ENCODE measurements at regions not wholly inside any gene's neighbourhood (a gene's known extent, or its start where the extent isn't known, plus 50 kb on each side); places are given as distances from the start of the nearest gene placed in this dataset.

DNA sequence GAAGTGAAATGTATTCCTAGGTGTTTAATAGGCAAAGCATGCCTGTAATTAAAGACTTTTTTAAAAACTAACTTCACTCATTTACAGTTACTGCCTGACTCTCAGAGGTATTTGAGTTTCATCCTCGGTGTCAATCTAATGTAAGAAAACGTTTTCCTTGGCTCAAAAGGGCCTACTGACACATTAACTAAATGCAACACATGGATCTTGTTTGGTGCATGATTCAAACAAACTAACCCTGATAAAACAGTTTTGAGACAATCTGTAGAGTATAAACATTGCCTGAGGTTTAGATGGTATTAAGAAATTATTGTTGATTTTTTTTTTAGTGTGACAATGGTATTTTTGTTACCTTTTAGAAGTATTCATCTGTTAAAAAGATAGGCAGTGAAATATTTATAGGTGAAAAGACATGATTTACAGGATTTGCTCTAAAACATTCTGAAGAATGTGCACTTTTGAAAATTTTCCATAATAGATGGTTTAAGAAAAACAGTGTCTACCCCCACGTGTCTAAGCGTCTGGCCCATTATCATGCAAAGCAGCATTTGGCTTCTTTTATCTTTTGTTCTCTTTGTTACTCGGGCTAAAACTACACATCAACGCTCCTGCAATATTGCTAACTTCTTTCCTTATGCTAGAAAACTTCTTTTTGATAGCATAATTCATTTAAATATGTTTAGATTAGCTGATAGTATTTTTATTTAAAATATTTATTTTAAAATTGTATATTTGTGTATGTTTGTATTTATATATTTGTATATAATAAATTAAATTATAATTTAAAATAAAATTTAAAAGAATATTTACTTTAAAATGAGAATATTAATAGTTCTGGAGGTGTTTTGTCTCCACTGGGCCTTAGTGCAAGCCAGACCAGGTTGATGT lies 160.2 kb upstream of the NDUFV2 start:
- peaks cover 37% of the 10 kb centered on the region for H3K4me1 ChIP-seq (ENCODE audit: insufficient read depth, low read length)

DNA sequence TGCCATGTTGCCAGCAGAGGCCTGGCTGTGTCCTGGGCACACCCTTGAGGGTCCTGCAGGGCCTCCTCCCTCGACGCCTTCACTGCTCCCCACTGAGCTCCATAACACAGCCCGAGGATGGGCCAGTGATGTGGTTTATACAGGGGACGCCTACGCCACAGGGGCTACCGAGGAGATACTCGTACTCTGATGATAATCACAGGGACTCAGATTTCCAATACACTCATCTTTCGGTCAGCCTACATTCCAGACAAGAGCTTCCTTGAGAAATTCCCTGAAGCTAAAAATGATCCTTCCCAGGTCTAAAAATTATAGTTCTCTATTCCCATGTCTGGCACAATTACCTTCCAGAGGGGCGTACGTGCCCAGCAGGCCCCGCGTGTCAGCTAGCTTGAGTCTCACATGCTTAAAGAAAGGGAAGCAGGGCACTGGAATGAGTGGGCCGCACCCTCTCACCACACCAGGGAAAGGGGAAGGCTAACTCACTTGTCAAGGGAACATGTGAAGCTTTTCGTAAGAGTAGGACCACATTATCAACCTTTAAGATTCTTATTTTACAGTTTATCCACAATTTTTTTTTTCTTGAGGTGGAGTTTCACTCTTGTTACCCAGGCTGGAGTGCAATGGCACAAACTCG lies 159.5 kb upstream of the NDUFV2 start:
- H3K27me3 ChIP-seq (ENCODE audit: low read length): no peaks in the 10 kb centered on the region
- no peaks in the 10 kb centered on the region; the same call in 1 of the 2 replicates for H3K36me3 ChIP-seq (ENCODE audit: low read depth, low read length)
- BruUV-seq (replicated peaks): no TSS peak
- DNase-seq (no peak), ATAC-seq (no peak)
- H3K4me2 ChIP-seq (ENCODE audit: low read length): no peak overlapping the region
- TF ChIP-seq EZH2 (IDR thresholded peaks at IDR 0.05; ENCODE audit: low read length, unreplicated experiment) (no peak), CTCF (conservative IDR thresholded peaks at IDR 0.05; ENCODE audit: low read depth, low read length) (no peak), EZH2phosphoT487 (IDR thresholded peaks at IDR 0.05; ENCODE audit: borderline replicate concordance, low read length) (no peak)
- intact Hi-C loops (cut with micrococcal nuclease): no loop called here
- no peaks in the 10 kb centered on the region for H3K79me2 ChIP-seq (ENCODE audit: low read length)
- no peak overlapping the region for H2AFZ ChIP-seq (ENCODE audit: low read length)
- H3K9me3 ChIP-seq (ENCODE audit: low read length): peaks cover 5% of the 10 kb centered on the region; the same call in 1 of the 2 replicates
- no peak overlapping the region for H3K4me3 ChIP-seq (ENCODE audit: low read length)
- peaks cover 12% of the 10 kb centered on the region for H3F3A ChIP-seq (ENCODE audit: low read length, unreplicated experiment)
- H3K9me2 ChIP-seq (replicated peaks; ENCODE audit: low read length): no peaks in the 10 kb centered on the region
- ChIA-PET POLR2A (ENCODE audit: unreplicated experiment) (no interaction called here), CTCF (interaction anchor here (0.6 to 0.7 kb wide), 2 partner anchors 163 to 213 kb away, joined by 3 read pairs; no protein-coding TSS in a partner anchor)
- H4K20me1 ChIP-seq (ENCODE audit: low read length): no peaks in the 10 kb centered on the region
- H3K4me1 ChIP-seq (ENCODE audit: insufficient read depth, low read length): peaks cover 37% of the 10 kb centered on the region
- H3K9ac ChIP-seq (ENCODE audit: low read length): no peak overlapping the region
- H3K27ac ChIP-seq (ENCODE audit: low read length): no peak overlapping the region; the same call in 1 of the 2 replicates

More for the DNA sequence above, 160.2 kb upstream of the NDUFV2 start:
- TF ChIP-seq EZH2 (IDR thresholded peaks at IDR 0.05; ENCODE audit: low read length, unreplicated experiment) (no peak), EZH2phosphoT487 (IDR thresholded peaks at IDR 0.05; ENCODE audit: borderline replicate concordance, low read length) (no peak), CTCF (conservative IDR thresholded peaks at IDR 0.05; ENCODE audit: low read depth, low read length) (no peak)
- ChIA-PET POLR2A (ENCODE audit: unreplicated experiment) (no interaction called here), CTCF (no interaction called here)
- H3K27ac ChIP-seq (ENCODE audit: low read length): no peak overlapping the region
- no peak for ATAC-seq
- H3F3A ChIP-seq (ENCODE audit: low read length, unreplicated experiment): peaks cover 12% of the 10 kb centered on the region
- no peak overlapping the region for H3K9ac ChIP-seq (ENCODE audit: low read length)
- BruUV-seq (replicated peaks): no TSS peak
- no peaks in the 10 kb centered on the region for H3K9me2 ChIP-seq (replicated peaks; ENCODE audit: low read length)
- no peaks in the 10 kb centered on the region for H3K79me2 ChIP-seq (ENCODE audit: low read length)
- no peak overlapping the region for H3K4me2 ChIP-seq (ENCODE audit: low read length)
- peaks cover 5% of the 10 kb centered on the region; the same call in 1 of the 2 replicates for H3K9me3 ChIP-seq (ENCODE audit: low read length)
- intact Hi-C loops (cut with micrococcal nuclease): no loop called here
- no peak overlapping the region for H2AFZ ChIP-seq (ENCODE audit: low read length)
- H3K4me3 ChIP-seq (ENCODE audit: low read length): no peak overlapping the region
- DNase-seq: no peak
- H4K20me1 ChIP-seq (ENCODE audit: low read length): no peaks in the 10 kb centered on the region
- H3K36me3 ChIP-seq (ENCODE audit: low read depth, low read length): no peaks in the 10 kb centered on the region; the same call in 1 of the 2 replicates
- H3K27me3 ChIP-seq (ENCODE audit: low read length): no peaks in the 10 kb centered on the region

Measured in PC-3 (cell line).